ENCODE measurements at regions not wholly inside any gene's neighbourhood (a gene's known extent, or its start where the extent isn't known, plus 50 kb on each side); places are given as distances from the start of the nearest gene placed in this dataset.

GRCh38 chr11:87398931-87399330, 361.2 kb downstream of the TMEM135 start:
- no peak overlapping the region for H3K4me3 ChIP-seq (ENCODE audit: low read length in 3 of 3)
- H3K9me3 ChIP-seq (ENCODE audit: control insufficient read depth in 2 of 3, insufficient read depth in 1 of 3, low read length in 3 of 3), result peaks cover 0 to 3% (median 0%) of the 10 kb centered on the region in 3 donors
- intact Hi-C loops (cut with DNase I), result no loop called here
- no peaks in the 10 kb centered on the region for H3K36me3 ChIP-seq (ENCODE audit: control insufficient read depth in 2 of 3, insufficient read depth in 3 of 3, low read length in 3 of 3)
- H3K9ac ChIP-seq (ENCODE audit: low read length in 3 of 3), result no peak overlapping the region
- no peak overlapping the region for H3K27ac ChIP-seq (ENCODE audit: low read depth in 2 of 2, low read length in 2 of 2)
- FAIRE-seq, result no peak
- TF ChIP-seq, protein P1, sequence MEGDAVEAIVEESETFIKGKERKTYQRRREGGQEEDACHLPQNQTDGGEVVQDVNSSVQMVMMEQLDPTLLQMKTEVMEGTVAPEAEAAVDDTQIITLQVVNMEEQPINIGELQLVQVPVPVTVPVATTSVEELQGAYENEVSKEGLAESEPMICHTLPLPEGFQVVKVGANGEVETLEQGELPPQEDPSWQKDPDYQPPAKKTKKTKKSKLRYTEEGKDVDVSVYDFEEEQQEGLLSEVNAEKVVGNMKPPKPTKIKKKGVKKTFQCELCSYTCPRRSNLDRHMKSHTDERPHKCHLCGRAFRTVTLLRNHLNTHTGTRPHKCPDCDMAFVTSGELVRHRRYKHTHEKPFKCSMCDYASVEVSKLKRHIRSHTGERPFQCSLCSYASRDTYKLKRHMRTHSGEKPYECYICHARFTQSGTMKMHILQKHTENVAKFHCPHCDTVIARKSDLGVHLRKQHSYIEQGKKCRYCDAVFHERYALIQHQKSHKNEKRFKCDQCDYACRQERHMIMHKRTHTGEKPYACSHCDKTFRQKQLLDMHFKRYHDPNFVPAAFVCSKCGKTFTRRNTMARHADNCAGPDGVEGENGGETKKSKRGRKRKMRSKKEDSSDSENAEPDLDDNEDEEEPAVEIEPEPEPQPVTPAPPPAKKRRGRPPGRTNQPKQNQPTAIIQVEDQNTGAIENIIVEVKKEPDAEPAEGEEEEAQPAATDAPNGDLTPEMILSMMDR (IDR thresholded peaks at IDR 0.05; ENCODE audit: borderline replicate concordance, extremely low read depth, insufficient read depth), result no peak
- no peaks in the 10 kb centered on the region for H3K27me3 ChIP-seq (ENCODE audit: control insufficient read depth, insufficient read depth, low read length)
- H3K4me1 ChIP-seq (ENCODE audit: control insufficient read depth in 2 of 3, insufficient read depth in 2 of 3, low read depth in 1 of 3, low read length in 3 of 3), result no peaks in the 10 kb centered on the region
- no peak for DNase-seq

GRCh38 chr11:87397011-87397865, 359.5 kb downstream of the TMEM135 start:
- no peaks in the 10 kb centered on the region for H3K27me3 ChIP-seq (ENCODE audit: control insufficient read depth, insufficient read depth, low read length)
- no peak overlapping the region for H3K27ac ChIP-seq (ENCODE audit: low read depth in 2 of 2, low read length in 2 of 2)
- intact Hi-C loops (cut with DNase I), result no loop called here
- no peak overlapping the region for H3K9ac ChIP-seq (ENCODE audit: low read length in 3 of 3)
- no peaks in the 10 kb centered on the region for H3K4me1 ChIP-seq (ENCODE audit: control insufficient read depth in 2 of 3, insufficient read depth in 2 of 3, low read depth in 1 of 3, low read length in 3 of 3)
- FAIRE-seq (no peak), DNase-seq (no peak)
- H3K36me3 ChIP-seq (ENCODE audit: control insufficient read depth in 2 of 3, insufficient read depth in 3 of 3, low read length in 3 of 3), result no peaks in the 10 kb centered on the region
- H3K4me3 ChIP-seq (ENCODE audit: low read length in 3 of 3), result no peak overlapping the region
- peaks cover 0 to 3% (median 0%) of the 10 kb centered on the region in 3 donors for H3K9me3 ChIP-seq (ENCODE audit: control insufficient read depth in 2 of 3, insufficient read depth in 1 of 3, low read length in 3 of 3)
- TF ChIP-seq, protein P1 (IDR thresholded peaks at IDR 0.05; ENCODE audit: borderline replicate concordance, extremely low read depth, insufficient read depth), result no peak

GRCh38 chr11:87394924-87395323, 357.2 kb downstream of the TMEM135 start:
- Histone ChIP-seq H3K4me3 (ENCODE audit: low read length in 3 of 3) (no peak overlapping the region), H3K9ac (ENCODE audit: low read length in 3 of 3) (no peak overlapping the region), H3K9me3 (ENCODE audit: control insufficient read depth in 2 of 3, insufficient read depth in 1 of 3, low read length in 3 of 3) (peaks cover 0 to 3% (median 0%) of the 10 kb centered on the region in 3 donors), H3K36me3 (ENCODE audit: control insufficient read depth in 2 of 3, insufficient read depth in 3 of 3, low read length in 3 of 3) (no peaks in the 10 kb centered on the region), H3K4me1 (ENCODE audit: control insufficient read depth in 2 of 3, insufficient read depth in 2 of 3, low read depth in 1 of 3, low read length in 3 of 3) (no peaks in the 10 kb centered on the region), H3K27me3 (ENCODE audit: control insufficient read depth, insufficient read depth, low read length) (no peaks in the 10 kb centered on the region), H3K27ac (ENCODE audit: low read depth in 2 of 2, low read length in 2 of 2) (no peak overlapping the region)
- DNase-seq (no peak), FAIRE-seq (no peak)
- TF ChIP-seq, protein P1 (IDR thresholded peaks at IDR 0.05; ENCODE audit: borderline replicate concordance, extremely low read depth, insufficient read depth), result no peak
- intact Hi-C loops (cut with DNase I), result no loop called here
